A549 (cell line): ENCODE measurements at regions not wholly inside any gene's neighbourhood (a gene's known extent, or its start where the extent isn't known, plus 50 kb on each side); places are given as distances from the start of the nearest gene placed in this dataset.

ENCODE experiments used
- ATAC-seq, 2 experiments: fragments of 200-7000 bp in 1 of 2; fragments of >200 bp in 1 of 2; cut with Nextera tagmentation in 1 of 2; cut with Tn5 transposase in 1 of 2; 3 replicates each; pipeline versions ENCODE4 v1.8.0 to v1.9.1; 2018 to 2020; ENCODE audit warnings: mild to moderate bottlenecking in 1 of 2, moderate library complexity in 1 of 2
- CTCF ChIA-PET: fragments of 300-600 bp; sonication (Branson Sonifier 250); formaldehyde crosslinking; extraction: SDS; loops from one replicate; lab custom pipeline; 2021; ENCODE audit warnings: antibody characterized with exemption, inconsistent platforms; lab: Yijun Ruan, JAX
- POLR2A ChIA-PET: fragments of 350-600 bp; formaldehyde crosslinking; extraction: SDS; loops from one replicate; lab custom pipeline; 2021; ENCODE audit warnings: antibody characterized with exemption, inconsistent platforms; lab: Yijun Ruan, JAX
- DNase-seq, 2 experiments: peaks; one replicate each; pipeline versions ENCODE4 v3.0.0 to v3.0.0-alpha.2; 2011 to 2016; ENCODE audit warnings: low read depth in 1 of 2, low spot score in 1 of 2
- FAIRE-seq: peaks from 2 replicates; lab custom pipeline; 2011; peaks lifted over from hg19 to GRCh38; lab: Jason Lieb, UNC
- H3K27ac ChIP-seq, 2 experiments: fragments of >200 bp; sonication (Bioruptor Twin); formaldehyde crosslinking; 3 replicates each; pipeline ENCODE4 v1.5.1; 2016 to 2017
- H3K4me1 ChIP-seq: fragments of >200 bp; sonication (Bioruptor Twin); formaldehyde crosslinking; 3 replicates; pipeline ENCODE4 v1.6.1; 2016
- H3K4me2 ChIP-seq: fragments of >200 bp; sonication (Bioruptor Twin); formaldehyde crosslinking; 3 replicates; pipeline ENCODE4 v1.6.1; 2016
- H3K4me3 ChIP-seq: fragments of >200 bp; sonication (Bioruptor Twin); formaldehyde crosslinking; 3 replicates; pipeline ENCODE4 v1.5.1; 2016
- H3K9me3 ChIP-seq: fragments of >200 bp; sonication (Bioruptor Twin); formaldehyde crosslinking; 3 replicates; pipeline ENCODE4 v1.6.1; 2016
- ATOH8 ChIP-seq: fragments of 250-450 bp; sonication (Bioruptor Pico); IDR thresholded peaks from 2 replicates; pipeline ENCODE4 v1.5.0; 2020; ENCODE audit warnings: low read depth, mild to moderate bottlenecking, moderate library complexity
- BHLHE40 ChIP-seq: IDR thresholded peaks from 2 replicates; pipeline ENCODE4 v1.6.1; 2012; ENCODE audit warnings: low read depth, low read length, inconsistent platforms
- E2F6 ChIP-seq: IDR thresholded peaks from 2 replicates; pipeline ENCODE4 v1.6.1; 2012; ENCODE audit warnings: low read depth, borderline replicate concordance
- EHF ChIP-seq: fragments of 250-450 bp; sonication (Bioruptor Pico); IDR thresholded peaks from 2 replicates; pipeline ENCODE4 v1.5.0; 2020; ENCODE audit warnings: mild to moderate bottlenecking
- EHMT2 ChIP-seq: fragments of 200-600 bp; sonication (generic); IDR thresholded peaks from 2 replicates; pipeline ENCODE4 v1.6.1; 2016; ENCODE audit warnings: antibody characterized with exemption, low read depth, mild to moderate bottlenecking, moderate library complexity
- EP300 ChIP-seq, 2 experiments: fragments of >200 bp; sonication (Bioruptor Twin); formaldehyde crosslinking; IDR thresholded peaks; 2 replicates in 1 of 2; 3 replicates in 1 of 2; pipeline ENCODE4 v1.6.1; 2016 to 2017
- ESRRA ChIP-seq: fragments of 150-350 bp; IDR thresholded peaks from 2 replicates; pipeline ENCODE4 v1.6.1; 2014; ENCODE audit warnings: mild to moderate bottlenecking, low read length, borderline replicate concordance
- FOXS1 ChIP-seq: fragments of 250-450 bp; sonication (Bioruptor Pico); IDR thresholded peaks from 2 replicates; pipeline ENCODE4 v1.5.0; 2020; ENCODE audit warnings: mild to moderate bottlenecking, moderate library complexity
- HDAC2 ChIP-seq: fragments of 200-600 bp; sonication (generic); IDR thresholded peaks from 2 replicates; pipeline ENCODE4 v1.6.1; 2016
- JUNB ChIP-seq: fragments of >200 bp; sonication (Bioruptor Twin); formaldehyde crosslinking; IDR thresholded peaks from 2 replicates; pipeline ENCODE4 v1.6.1; 2016
- KDM5A ChIP-seq: fragments of 200-600 bp; sonication (generic); IDR thresholded peaks from 2 replicates; pipeline ENCODE4 v1.6.1; 2016; ENCODE audit warnings: antibody characterized with exemption, mild to moderate bottlenecking
- NFE2L2 ChIP-seq: fragments of 150-350 bp; conservative IDR thresholded peaks from 2 replicates; pipeline ENCODE4 v1.6.1; 2014; ENCODE audit warnings: low read length
- NR3C1 ChIP-seq: fragments of >200 bp; sonication (Bioruptor Twin); formaldehyde crosslinking; IDR thresholded peaks from 3 replicates; pipeline ENCODE4 v1.6.1; 2017
- PBX3 ChIP-seq: IDR thresholded peaks from 2 replicates; pipeline ENCODE4 v1.6.1; 2012
- PHF8 ChIP-seq: fragments of 200-600 bp; sonication (generic); IDR thresholded peaks from 2 replicates; pipeline ENCODE4 v1.6.1; 2016; ENCODE audit warnings: low read depth, mild to moderate bottlenecking, antibody characterized with exemption, moderate library complexity, borderline replicate concordance
- RAD21 ChIP-seq, 2 experiments: fragments of >200 bp in 1 of 2; sonication (Bioruptor Twin) in 1 of 2; formaldehyde crosslinking in 1 of 2; IDR thresholded peaks in 1 of 2; conservative IDR thresholded peaks in 1 of 2; 2 replicates in 1 of 2; 3 replicates in 1 of 2; pipeline ENCODE4 v1.6.1; 2012 to 2018; ENCODE audit warnings: inconsistent platforms in 1 of 2
- SREBF2 ChIP-seq: fragments of 450-650 bp; IDR thresholded peaks from 2 replicates; pipeline ENCODE4 v1.6.1; 2014; ENCODE audit warnings: mild to moderate bottlenecking, moderate library complexity
- USF2 ChIP-seq: fragments of 450-650 bp; IDR thresholded peaks from 2 replicates; pipeline ENCODE4 v1.6.1; 2014; ENCODE audit warnings: antibody characterized with exemption
- WGBS: methylation state at CpG from one replicate; pipeline ENCODE4 v1.1.6; 2017; ENCODE audit errors: missing lambda C conversion rate; 5-methylcytosine and 5-hydroxymethylcytosine counted together
- TF ChIP-seq, protein P1 (sequence below): fragments of 200-600 bp; sonication (generic); IDR thresholded peaks from 2 replicates; pipeline ENCODE4 v1.6.1; 2016; ENCODE audit warnings: antibody characterized with exemption, mild to moderate bottlenecking, moderate library complexity

DNA sequence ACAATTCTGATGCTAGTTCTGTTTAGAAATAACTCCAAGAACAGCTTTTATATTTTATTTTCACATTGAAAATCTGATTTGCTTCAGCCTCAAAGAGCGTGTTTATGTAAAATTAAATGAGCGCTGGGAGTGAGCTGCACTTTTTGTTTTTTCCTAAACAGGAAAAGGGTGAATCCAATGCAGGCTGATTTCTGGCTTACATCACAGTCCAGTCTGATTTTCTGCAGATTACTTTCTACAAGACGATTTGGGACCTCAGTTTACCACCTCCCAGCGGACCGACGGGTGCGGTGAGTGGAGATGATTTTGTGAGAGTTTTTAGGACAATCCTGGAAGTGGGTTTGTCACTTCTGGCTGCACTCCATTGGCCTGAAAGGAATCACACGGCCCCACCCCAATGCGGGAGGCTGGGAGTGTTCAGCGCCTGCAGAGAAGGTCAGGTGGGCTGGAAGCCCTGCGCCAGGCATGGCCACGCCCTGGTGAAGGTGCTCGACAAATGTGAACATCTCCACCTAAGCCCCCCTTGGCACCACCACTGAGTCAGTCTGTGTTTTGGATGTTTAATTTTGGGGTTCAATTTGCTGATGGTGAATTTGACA, 90.1 kb downstream of the ANKRD10 start:
- POLR2A ChIA-PET = no interaction called here

GRCh38 chr13:110825516-110825915, 89.4 kb downstream of the ANKRD10 start:
- H3K4me2 ChIP-seq = no peak overlapping the region
- ChIA-PET CTCF (no interaction called here), POLR2A (no interaction called here)
- H3K4me3 ChIP-seq = no peak overlapping the region
- no peak overlapping the region for H3K27ac ChIP-seq
- no peaks in the 10 kb centered on the region for H3K9me3 ChIP-seq
- TF ChIP-seq E2F6 (no peak), JUNB (no peak), SREBF2 (no peak), RAD21 (conservative IDR thresholded peaks at IDR 0.05 in 1 of 2, IDR thresholded peaks at IDR 0.05 in 1 of 2) (no peak), ESRRA (no peak), EHMT2 (no peak)
- ATAC-seq (no peak), DNase-seq (no peak), FAIRE-seq (no peak)
- no peaks in the 10 kb centered on the region for H3K4me1 ChIP-seq
- WGBS = 68% methylated on average over 13 of the region's 13 CpGs

More for the DNA sequence above, 90.1 kb downstream of the ANKRD10 start:
- ATAC-seq (no peak), FAIRE-seq (no peak), DNase-seq (no peak)
- CTCF ChIA-PET = no interaction called here
- Histone ChIP-seq H3K4me3 (no peak overlapping the region), H3K27ac (no peak overlapping the region), H3K9me3 (no peaks in the 10 kb centered on the region), H3K4me1 (no peaks in the 10 kb centered on the region; the same call in 2 of the 3 replicates), H3K4me2 (no peak overlapping the region)
- TF ChIP-seq USF2 (no peak), ATOH8 (CRISPR knock-in tag) (no peak), EHF (CRISPR knock-in tag) (no peak), PHF8 (no peak), HDAC2 (no peak), NR3C1 (no peak), SREBF2 (no peak), NFE2L2 (no peak), BHLHE40 (no peak), EP300 (IDR thresholded peaks at IDR 0.05) (no peak), PBX3 (no peak), FOXS1 (CRISPR knock-in tag) (no peak), ESRRA (no peak), KDM5A (no peak), RAD21 (conservative IDR thresholded peaks at IDR 0.05 in 1 of 2, IDR thresholded peaks at IDR 0.05 in 1 of 2) (no peak)
- TF ChIP-seq, protein P1, sequence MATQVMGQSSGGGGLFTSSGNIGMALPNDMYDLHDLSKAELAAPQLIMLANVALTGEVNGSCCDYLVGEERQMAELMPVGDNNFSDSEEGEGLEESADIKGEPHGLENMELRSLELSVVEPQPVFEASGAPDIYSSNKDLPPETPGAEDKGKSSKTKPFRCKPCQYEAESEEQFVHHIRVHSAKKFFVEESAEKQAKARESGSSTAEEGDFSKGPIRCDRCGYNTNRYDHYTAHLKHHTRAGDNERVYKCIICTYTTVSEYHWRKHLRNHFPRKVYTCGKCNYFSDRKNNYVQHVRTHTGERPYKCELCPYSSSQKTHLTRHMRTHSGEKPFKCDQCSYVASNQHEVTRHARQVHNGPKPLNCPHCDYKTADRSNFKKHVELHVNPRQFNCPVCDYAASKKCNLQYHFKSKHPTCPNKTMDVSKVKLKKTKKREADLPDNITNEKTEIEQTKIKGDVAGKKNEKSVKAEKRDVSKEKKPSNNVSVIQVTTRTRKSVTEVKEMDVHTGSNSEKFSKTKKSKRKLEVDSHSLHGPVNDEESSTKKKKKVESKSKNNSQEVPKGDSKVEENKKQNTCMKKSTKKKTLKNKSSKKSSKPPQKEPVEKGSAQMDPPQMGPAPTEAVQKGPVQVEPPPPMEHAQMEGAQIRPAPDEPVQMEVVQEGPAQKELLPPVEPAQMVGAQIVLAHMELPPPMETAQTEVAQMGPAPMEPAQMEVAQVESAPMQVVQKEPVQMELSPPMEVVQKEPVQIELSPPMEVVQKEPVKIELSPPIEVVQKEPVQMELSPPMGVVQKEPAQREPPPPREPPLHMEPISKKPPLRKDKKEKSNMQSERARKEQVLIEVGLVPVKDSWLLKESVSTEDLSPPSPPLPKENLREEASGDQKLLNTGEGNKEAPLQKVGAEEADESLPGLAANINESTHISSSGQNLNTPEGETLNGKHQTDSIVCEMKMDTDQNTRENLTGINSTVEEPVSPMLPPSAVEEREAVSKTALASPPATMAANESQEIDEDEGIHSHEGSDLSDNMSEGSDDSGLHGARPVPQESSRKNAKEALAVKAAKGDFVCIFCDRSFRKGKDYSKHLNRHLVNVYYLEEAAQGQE = no peak
- WGBS = 67% methylated on average over 12 of the region's 13 CpGs
